ENCODE measurements at regions not wholly inside any gene's neighbourhood (a gene's known extent, or its start where the extent isn't known, plus 50 kb on each side); places are given as distances from the start of the nearest gene placed in this dataset.
A peak's percentile ranks its signal among the peaks of the same experiment; 100 is the strongest.
"Not testable (repeated sequence)": the region's sequence is repeated elsewhere in the genome, so short reads cannot be mapped to it uniquely, and the experiment has no call there.

DNA sequence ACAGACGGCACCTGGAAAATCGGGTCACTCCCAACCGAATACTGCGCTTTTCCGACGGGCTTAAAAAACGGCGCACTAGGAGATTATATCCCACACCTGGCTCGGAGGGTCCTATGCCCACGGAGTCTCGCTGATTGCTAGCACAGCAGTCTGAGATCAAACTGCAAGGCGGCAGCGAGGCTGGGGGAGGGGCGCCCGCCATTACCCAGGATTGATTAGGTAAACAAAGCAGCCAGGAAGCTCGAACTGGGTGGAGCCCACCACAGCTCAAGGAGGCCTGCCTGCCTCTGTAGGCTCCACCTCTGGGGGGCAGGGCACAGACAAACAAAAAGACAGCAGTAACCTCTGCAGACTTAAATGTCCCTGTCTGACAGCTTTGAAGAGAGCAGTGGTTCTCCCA is 64.5 kb downstream of the SLC30A10 start:
- DNase-seq = not testable (repeated sequence)

DNA sequence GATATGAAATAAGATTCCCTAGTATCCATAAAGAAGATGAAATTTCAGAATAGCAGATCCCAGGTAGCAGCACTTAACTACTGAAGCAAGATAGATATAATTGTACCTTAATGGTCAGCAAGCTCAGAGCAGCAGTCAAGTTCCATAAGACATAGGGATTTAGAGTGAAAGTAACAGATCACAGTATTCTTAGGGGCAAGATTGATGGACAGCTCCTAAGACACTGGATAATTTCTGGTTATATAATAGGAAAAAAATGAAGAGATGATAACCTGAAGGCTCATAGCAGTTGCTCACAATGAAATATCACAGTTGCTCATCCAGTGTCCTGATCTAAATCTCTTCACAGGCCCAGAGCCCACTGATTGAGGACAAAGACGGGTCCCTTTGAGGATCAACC is 66.0 kb downstream of the SLC30A10 start:
- DNase-seq = no peak

DNA sequence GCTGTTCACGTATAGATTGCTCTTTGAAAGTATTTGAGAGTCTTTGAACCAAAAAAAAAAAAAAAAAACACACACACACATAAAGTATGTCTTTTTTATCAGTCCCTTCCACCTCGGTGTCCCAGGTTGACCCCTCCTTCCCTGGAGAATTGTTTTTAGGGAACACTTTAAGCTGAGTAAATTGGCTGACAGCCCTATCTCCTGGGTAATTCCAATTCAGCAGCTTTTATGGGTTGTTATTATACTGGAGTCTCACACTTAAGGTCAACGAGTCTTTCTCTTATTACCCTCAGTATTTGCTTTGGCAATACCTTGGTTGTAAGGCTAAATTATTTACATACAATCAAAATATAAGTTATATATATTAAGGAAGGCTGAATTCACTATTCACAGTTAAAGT is 69.4 kb downstream of the SLC30A10 start:
- no peak for DNase-seq

GRCh38 chr1:219847215-219847855 is 81.0 kb downstream of the SLC30A10 start:
- no peak for DNase-seq

- DNase-seq = not testable (repeated sequence)
Measured at GRCh38 chr1:219839595-219839994, 88.8 kb downstream of the SLC30A10 start.

DNA sequence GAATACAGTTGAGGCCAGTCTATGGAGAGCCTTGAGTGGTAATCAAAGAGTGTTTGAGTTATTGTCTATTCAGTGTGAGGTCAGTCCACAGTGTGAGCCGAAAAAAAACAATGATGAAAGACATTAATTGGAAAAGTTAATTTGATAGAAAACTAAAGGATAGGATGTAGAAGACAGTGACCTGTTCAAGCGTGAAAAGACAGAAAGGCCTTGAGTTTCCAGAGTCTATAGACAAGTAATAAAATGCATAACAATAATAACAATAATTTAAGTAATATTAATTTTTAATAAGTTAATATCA is 90.4 kb downstream of the SLC30A10 start:
- no peak for DNase-seq

- DNase-seq = peak; percentile 47
Measured at GRCh38 chr1:219837274-219837993, 90.9 kb downstream of the SLC30A10 start.

GRCh38 chr1:219834314-219834917 is 93.9 kb downstream of the SLC30A10 start:
- no peak for DNase-seq

DNA sequence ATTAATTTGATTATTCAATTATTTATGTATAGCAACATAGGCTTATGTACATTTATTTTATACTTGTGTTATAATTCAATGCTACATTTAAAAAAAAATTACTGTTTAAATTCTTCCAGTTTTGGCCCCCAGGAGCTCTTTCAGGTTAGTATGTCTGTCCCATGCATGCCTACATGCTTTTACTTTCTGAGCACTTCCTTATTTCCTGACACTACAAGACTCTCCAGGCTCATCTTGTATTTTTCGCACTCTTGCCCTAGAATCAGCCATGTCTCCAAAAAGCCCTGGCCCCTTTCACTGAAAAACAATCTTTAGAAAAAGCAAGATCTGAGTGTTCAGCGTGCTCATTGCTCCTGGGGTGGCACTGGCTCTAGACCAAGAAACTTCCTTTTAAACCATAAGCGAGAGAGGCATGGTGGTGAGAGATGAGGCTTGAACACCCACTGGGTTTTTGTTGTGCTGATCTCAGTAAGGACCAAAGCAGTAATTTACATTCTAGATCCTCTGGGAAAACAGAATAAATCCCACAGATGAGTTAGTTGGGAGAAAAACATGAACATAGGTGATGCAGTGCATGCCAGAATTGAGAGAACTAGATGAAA is 95.0 kb downstream of the SLC30A10 start:
- DNase-seq = no peak

DNA sequence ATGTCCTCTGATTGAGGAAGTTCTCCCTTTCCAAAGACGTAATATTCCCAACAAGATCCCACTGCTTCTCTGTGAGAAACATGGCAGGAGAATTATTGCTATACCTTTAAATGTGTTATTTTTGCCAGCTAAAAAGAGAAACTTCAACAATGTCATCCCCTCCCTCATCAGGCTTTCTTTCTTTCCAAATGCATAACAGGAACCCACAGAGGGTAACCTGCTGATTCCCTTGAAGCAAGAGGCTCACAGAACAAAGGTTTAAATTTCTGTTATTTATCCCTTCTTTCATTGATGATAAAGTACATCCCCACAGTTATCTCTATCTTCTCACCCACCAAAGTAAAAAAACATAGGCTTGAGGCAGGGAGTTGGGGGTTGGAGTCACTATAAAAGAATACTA is 102.1 kb downstream of the SLC30A10 start:
- no peak for DNase-seq

DNA sequence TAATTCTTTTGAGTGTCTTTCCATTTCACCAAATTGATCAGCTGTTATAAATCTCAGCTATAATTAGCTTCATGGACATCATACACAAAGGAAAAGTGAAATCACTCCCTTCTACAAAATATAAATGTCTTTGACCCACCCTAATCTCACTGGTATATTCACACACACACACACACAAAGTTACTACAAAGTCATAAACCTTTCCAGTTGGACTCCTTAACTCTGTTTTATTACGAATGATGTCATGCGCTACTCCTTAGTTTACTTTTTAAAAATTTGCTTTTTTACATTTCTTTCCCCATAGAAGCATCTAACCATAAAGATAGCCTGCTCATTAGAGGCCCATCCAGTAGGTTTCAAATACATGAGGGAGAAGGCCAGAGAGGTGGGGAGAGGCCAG is 103.0 kb downstream of the SLC30A10 start:
- DNase-seq = no peak

DNA sequence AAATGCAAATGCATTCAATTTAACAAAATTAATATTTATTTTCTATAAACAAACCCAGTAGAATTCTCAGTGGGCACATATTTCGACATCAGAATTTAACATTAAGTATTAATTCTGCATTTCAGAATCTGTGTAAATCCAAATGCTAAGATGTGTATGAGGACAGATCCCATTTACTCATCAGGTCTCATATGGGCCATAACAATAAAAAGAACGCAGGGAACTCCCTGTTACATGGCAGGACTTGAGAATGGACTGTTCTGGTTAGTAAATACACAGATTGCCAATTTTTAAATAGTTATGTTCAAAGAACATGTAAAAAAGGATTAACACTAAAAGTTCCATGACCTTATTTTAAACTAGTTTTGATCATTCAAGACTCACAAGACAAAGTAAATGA is 104.0 kb downstream of the SLC30A10 start:
- no peak for DNase-seq

GRCh38 chr1:219820551-219820950 is 107.8 kb downstream of the SLC30A10 start:
- DNase-seq = no peak

GRCh38 chr1:219817914-219818313 is 110.4 kb downstream of the SLC30A10 start:
- no peak for DNase-seq

GRCh38 chr1:219813294-219813693 is 115.1 kb downstream of the SLC30A10 start:
- DNase-seq = no peak

DNA sequence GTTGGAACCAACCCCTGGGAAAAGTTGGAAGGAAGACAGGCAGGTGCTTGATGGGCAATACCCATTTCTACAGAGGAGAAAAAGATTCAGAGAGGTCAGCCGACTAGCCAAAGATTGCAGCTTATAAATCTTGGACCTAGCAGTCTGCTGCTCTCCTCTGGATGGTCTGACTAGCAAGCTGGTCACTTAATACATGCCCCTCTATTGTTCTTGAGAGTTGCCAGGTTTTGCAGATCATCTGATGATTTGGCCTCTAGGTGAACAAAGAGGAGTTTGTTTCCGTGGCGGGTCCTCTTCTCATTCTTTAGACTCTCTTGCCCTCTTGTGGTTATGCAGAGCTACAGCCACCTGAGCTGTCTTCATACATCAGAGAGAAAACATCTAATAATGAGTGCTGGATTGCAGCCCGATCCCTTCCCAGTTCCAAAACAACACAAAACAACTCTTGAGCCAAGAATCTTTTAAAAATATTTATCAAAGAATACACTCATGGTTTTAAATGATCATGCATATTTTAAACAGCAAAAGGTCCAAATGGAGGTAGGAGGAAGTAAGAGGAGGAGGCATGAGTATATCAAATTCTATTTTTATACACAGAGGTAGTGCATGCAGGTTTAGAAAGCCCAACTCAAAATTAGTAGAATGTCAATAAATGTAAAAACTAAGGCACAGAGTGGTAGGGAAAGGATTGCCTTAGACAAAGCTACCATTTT is 115.7 kb downstream of the SLC30A10 start:
- peak; percentile 72 for DNase-seq

DNA sequence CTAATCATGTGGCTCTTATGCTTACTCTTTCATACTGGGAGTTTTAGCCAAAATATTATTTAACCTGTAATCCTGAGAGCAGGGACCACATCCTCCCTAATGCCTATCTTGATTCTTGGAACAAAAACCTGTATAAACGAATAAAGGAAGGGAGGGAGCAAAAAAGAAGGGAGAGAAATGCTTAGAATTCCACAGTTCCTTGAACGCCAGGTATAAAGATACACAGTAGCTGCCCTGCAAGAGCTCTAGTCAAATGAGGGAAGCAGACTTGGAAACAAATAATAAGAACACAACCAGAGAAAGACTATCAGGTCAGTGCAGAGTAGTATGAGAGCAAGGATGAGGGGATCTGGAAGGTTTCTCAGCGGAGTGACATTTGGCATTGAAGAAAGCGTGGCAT is 116.3 kb downstream of the SLC30A10 start:
- DNase-seq = no peak

DNA sequence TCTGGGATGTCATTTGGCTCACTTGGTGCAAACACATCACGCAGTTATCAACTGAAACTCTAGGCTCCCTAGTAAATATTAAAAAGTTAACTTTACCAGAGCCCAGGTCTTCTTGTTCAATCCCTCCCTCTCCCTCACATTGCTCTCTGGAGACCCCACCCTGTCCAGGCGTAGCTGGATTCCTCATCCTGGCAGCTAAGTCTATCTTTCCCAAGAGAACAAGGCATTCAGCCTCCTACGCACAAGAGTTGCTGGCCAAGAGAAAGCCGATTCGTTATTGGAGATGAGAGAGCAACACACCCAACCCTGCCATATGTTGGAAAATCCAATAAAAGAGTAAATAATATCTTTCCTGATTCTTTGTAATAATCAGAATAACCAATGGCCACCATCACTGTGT is 117.9 kb downstream of the SLC30A10 start:
- DNase-seq = no peak

- DNase-seq = no peak
Measured at GRCh38 chr1:219808790-219809189, 119.6 kb downstream of the SLC30A10 start.

DNA sequence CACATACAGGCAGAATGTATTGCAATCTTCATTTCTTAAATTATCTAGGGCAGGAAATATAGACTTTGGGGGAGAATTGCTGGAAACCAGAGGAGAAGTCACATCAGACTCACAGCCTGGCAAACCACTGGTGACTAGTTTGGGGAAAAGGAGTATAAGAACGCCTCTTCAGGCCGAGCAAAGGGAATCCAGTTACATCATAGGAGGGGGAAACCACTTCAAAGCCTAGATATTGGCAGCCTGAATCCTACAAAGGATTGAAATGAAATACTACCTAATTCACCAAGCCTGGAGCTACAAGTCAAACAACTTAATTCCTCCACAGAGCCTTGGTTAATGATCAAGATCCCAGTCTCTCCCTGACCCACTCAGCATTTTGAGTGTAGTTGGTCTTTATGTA is 121.7 kb downstream of the SLC30A10 start:
- peak; percentile 50 for DNase-seq

DNA sequence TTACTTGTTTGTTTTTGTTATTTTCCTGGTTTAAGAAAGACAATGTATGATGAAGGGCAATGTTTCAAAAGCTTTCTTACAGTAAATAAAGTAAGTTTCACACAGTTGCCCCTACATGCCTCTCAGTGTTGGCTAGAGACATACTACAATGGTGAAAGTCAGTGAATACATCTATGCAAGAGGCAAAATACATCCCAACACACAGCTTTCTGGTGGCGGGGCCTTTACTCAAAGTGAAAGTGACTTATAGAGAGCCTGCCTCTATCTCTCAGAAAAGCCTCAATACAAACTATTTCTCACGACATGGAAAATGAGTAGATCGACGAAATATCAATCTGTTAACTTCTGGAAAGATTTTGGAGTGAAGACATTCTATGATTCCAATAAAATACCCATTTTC is 122.3 kb downstream of the SLC30A10 start:
- no peak for DNase-seq

DNA sequence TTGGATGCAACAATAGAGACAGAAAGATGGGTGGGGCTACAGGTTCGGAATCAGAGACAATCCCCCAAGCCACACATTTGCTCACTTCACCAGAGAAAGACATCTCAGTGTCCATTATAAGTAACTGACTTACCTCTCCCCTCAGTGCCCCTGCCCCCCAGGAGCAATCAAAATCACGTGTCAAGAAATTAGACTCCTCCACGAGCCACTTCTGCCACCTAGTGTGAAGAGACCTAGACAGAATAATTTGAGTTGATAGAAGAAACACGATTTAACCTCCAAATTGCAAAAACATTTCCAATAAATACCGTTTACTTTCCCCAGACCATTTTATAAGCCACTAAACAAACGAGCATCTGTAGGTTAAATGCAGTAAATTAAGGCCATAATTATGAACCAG is 123.2 kb downstream of the SLC30A10 start:
- peak; percentile 13 for DNase-seq

DNA sequence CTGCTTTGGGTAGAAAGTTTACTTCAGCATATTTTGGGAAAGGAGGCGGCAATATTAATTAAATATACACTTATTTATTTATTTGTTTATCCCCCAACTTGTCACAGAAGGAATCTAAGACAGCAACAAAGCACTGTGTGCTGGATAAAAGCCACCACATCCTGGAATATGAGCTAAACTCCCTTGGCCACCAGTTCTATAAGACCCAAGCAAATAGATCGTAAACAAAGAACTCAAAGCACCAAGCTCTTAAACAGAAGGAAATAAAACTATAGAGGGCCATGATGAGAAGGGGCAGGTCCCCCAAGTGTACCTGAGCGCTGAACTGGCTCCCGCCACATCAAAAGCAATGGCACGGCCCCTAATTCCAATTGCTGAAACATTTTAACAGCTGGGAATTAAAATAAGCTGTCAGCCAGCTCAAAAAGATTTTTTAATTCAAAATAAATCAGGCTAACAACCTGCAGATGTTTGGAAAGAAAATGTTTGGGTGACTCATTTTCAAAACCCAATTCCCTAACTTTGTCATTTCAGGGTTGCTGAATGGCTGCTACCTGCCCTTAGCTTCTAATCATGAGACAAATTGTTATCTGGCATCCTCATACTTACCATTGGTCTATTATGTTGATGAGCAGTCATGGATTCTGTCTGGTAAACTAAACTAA is 127.1 kb downstream of the SLC30A10 start:
- DNase-seq = no peak

All from fibroblast of upper back skin (primary cell).